ENCODE measurements at regions not wholly inside any gene's neighbourhood (a gene's known extent, or its start where the extent isn't known, plus 50 kb on each side); places are given as distances from the start of the nearest gene placed in this dataset.
A peak's percentile ranks its signal among the peaks of the same experiment; 100 is the strongest.
"Not testable (repeated sequence)": the region's sequence is repeated elsewhere in the genome, so short reads cannot be mapped to it uniquely, and the experiment has no call there.

GRCh38 chr22:22168941-22169867, 75.4 kb upstream of the VPREB1 start:
- no peak for DNase-seq (ENCODE audit: low read depth in 2 of 2)

- peak; percentile 19 to 23 for DNase-seq (ENCODE audit: low read depth in 2 of 2)
These were observed 76.2 kb upstream of the VPREB1 start for GRCh38 chr22:22168190-22168940.

- DNase-seq (ENCODE audit: low read depth in 2 of 2): no peak
These were observed 76.8 kb upstream of the VPREB1 start for GRCh38 chr22:22167791-22168189.

GRCh38 chr22:22166941-22167713, 77.5 kb upstream of the VPREB1 start:
- no peak for DNase-seq (ENCODE audit: low read depth in 2 of 2)

GRCh38 chr22:22165936-22166710, 78.5 kb upstream of the VPREB1 start:
- DNase-seq (ENCODE audit: low read depth in 2 of 2): no peak

- no peak for DNase-seq (ENCODE audit: low read depth in 2 of 2)
These were observed 79.9 kb upstream of the VPREB1 start for GRCh38 chr22:22164541-22165272.

GRCh38 chr22:22161924-22162851, 82.4 kb upstream of the VPREB1 start:
- no peak for DNase-seq (ENCODE audit: low read depth in 2 of 2)

- not testable (repeated sequence) for DNase-seq (ENCODE audit: low read depth in 2 of 2)
These were observed 83.8 kb upstream of the VPREB1 start for GRCh38 chr22:22160768-22161167.

GRCh38 chr22:22159384-22159783, 85.2 kb upstream of the VPREB1 start:
- no peak for DNase-seq (ENCODE audit: low read depth in 2 of 2)

GRCh38 chr22:22158965-22159364, 85.6 kb upstream of the VPREB1 start:
- no peak for DNase-seq (ENCODE audit: low read depth in 2 of 2)

- no peak for DNase-seq (ENCODE audit: low read depth in 2 of 2)
These were observed 86.3 kb upstream of the VPREB1 start for GRCh38 chr22:22158207-22158816.

GRCh38 chr22:22157348-22157725, 87.2 kb upstream of the VPREB1 start:
- no peak for DNase-seq (ENCODE audit: low read depth in 2 of 2)

GRCh38 chr22:22156716-22157347, 87.8 kb upstream of the VPREB1 start:
- DNase-seq (ENCODE audit: low read depth in 2 of 2): peak; percentile 13 to 22

GRCh38 chr22:22156348-22156715, 88.3 kb upstream of the VPREB1 start:
- no peak for DNase-seq (ENCODE audit: low read depth in 2 of 2)

- no peak for DNase-seq (ENCODE audit: low read depth in 2 of 2)
These were observed 89.0 kb upstream of the VPREB1 start for GRCh38 chr22:22155607-22156006.

GRCh38 chr22:22155146-22155545, 89.4 kb upstream of the VPREB1 start:
- no peak for DNase-seq (ENCODE audit: low read depth in 2 of 2)

GRCh38 chr22:22154040-22154439, 90.5 kb upstream of the VPREB1 start:
- no peak for DNase-seq (ENCODE audit: low read depth in 2 of 2)

GRCh38 chr22:22151308-22151707, 93.3 kb upstream of the VPREB1 start:
- no peak for DNase-seq (ENCODE audit: low read depth in 2 of 2)

GRCh38 chr22:22150457-22150856, 94.1 kb upstream of the VPREB1 start:
- no peak for DNase-seq (ENCODE audit: low read depth in 2 of 2)

Data from fibroblast of skin of left biceps (primary cell).